Smooth muscle cell (in vitro differentiated cells): ENCODE measurements at regions not wholly inside any gene's neighbourhood (a gene's known extent, or its start where the extent isn't known, plus 50 kb on each side); places are given as distances from the start of the nearest gene placed in this dataset.

ENCODE experiments used
- DNase-seq: peaks from one replicate; lab custom pipeline; 2025; ENCODE audit not compliant: unreplicated experiment; lab: John Stamatoyannopoulos, UW
- H2AFZ ChIP-seq: fragments of 200-600 bp; sonication (generic); 2 replicates; pipeline ENCODE4 v1.6.0; 2016; ENCODE audit warnings: antibody characterized with exemption, low read depth, mild to moderate bottlenecking
- H3F3A ChIP-seq: fragments of 200-600 bp; sonication (generic); 2 replicates; pipeline ENCODE4 v1.6.0; 2017; ENCODE audit warnings: antibody characterized with exemption, low read depth
- H3K27ac ChIP-seq: fragments of 200-600 bp; sonication (generic); 2 replicates; pipeline ENCODE4 v1.5.1; 2016; ENCODE audit warnings: low read depth, mild to moderate bottlenecking
- H3K27me3 ChIP-seq: fragments of 200-600 bp; sonication (generic); 2 replicates; pipeline ENCODE4 v1.6.1; 2016; ENCODE audit warnings: low read depth, mild to moderate bottlenecking
- H3K36me3 ChIP-seq: fragments of 200-600 bp; sonication (generic); 2 replicates; pipeline ENCODE4 v1.5.1; 2016; ENCODE audit warnings: low read depth
- H3K4me1 ChIP-seq: fragments of 200-600 bp; sonication (generic); 2 replicates; pipeline ENCODE4 v1.5.1; 2016; ENCODE audit warnings: low read depth
- H3K4me2 ChIP-seq: fragments of 200-600 bp; sonication (generic); 2 replicates; pipeline ENCODE4 v1.6.0; 2016; ENCODE audit warnings: mild to moderate bottlenecking
- H3K4me3 ChIP-seq: fragments of 200-600 bp; sonication (generic); 2 replicates; pipeline ENCODE4 v1.5.1; 2016; ENCODE audit warnings: mild to moderate bottlenecking
- H3K79me2 ChIP-seq: fragments of 200-600 bp; sonication (generic); 2 replicates; pipeline ENCODE4 v1.6.0; 2016; ENCODE audit warnings: low read depth, mild to moderate bottlenecking
- H3K9ac ChIP-seq: fragments of 200-600 bp; sonication (generic); 2 replicates; pipeline ENCODE4 v1.6.0; 2016; ENCODE audit warnings: low read depth
- H3K9me3 ChIP-seq: fragments of 200-600 bp; sonication (generic); replicated peaks from 2 replicates; pipeline ENCODE4 v1.5.1; 2016; ENCODE audit warnings: low read depth
- H4K20me1 ChIP-seq: fragments of 200-600 bp; sonication (generic); 2 replicates; pipeline ENCODE4 v1.6.0; 2016; ENCODE audit warnings: low read depth
- CTCF ChIP-seq: fragments of 200-600 bp; sonication (generic); IDR thresholded peaks from 2 replicates; pipeline ENCODE4 v1.5.1; 2017; ENCODE audit warnings: borderline replicate concordance, mild to moderate bottlenecking, antibody characterized with exemption; ENCODE audit not compliant: insufficient read depth, poor library complexity, severe bottlenecking
- WGBS: methylation state at CpG from one replicate; pipeline ENCODE4 v1.1.7; 2016; ENCODE audit warnings: low lambda C conversion rate; 5-methylcytosine and 5-hydroxymethylcytosine counted together

DNA sequence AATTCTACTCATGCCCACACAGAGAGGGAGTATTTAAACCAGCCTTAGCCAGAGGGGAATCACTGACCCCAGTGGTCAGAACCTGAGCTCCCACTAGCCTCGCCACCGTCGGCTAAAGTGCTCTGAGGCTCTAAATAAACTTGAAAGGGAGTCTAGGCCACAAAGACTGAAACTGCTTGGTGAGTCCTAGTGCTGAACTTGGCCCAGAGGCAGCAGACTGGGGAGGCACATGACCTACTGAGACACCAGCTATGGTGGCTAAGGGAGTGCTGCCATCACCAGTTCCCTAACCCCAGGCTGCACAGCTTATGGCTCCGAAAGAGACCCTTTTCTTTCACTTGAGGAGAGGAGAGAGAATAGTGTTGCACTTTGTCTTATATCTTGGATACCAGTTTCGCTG lies 1542.8 kb downstream of the KCNT2 start:
- no peaks in the 10 kb centered on the region for H3K27me3 ChIP-seq
- H3K79me2 ChIP-seq, result no peaks in the 10 kb centered on the region
- no peaks in the 10 kb centered on the region for H3K36me3 ChIP-seq
- H3K9ac ChIP-seq, result no peak overlapping the region
- H3K4me2 ChIP-seq, result no peak overlapping the region
- H3K4me1 ChIP-seq, result no peaks in the 10 kb centered on the region
- WGBS, result 91% methylated on average over 5 of the region's 5 CpGs
- H3F3A ChIP-seq, result no peaks in the 10 kb centered on the region
- no peak overlapping the region for H3K4me3 ChIP-seq
- no peaks in the 10 kb centered on the region for H4K20me1 ChIP-seq
- no peaks in the 10 kb centered on the region for H3K9me3 ChIP-seq
- H2AFZ ChIP-seq, result no peak overlapping the region
- no peak for TF ChIP-seq CTCF
- no peak for DNase-seq
- H3K27ac ChIP-seq, result no peak overlapping the region

GRCh38 chr1:195064358-195064757 lies 1543.9 kb downstream of the KCNT2 start:
- Histone ChIP-seq H3F3A (no peaks in the 10 kb centered on the region), H3K27me3 (no peaks in the 10 kb centered on the region), H3K79me2 (no peaks in the 10 kb centered on the region), H4K20me1 (no peaks in the 10 kb centered on the region), H2AFZ (no peak overlapping the region), H3K4me3 (no peak overlapping the region), H3K9me3 (no peaks in the 10 kb centered on the region), H3K9ac (no peak overlapping the region), H3K27ac (no peak overlapping the region), H3K4me1 (no peaks in the 10 kb centered on the region), H3K36me3 (no peaks in the 10 kb centered on the region), H3K4me2 (no peak overlapping the region)
- whole genome bisulfite sequencing, result 94% methylated on average over 1 of the region's 1 CpG
- no peak for TF ChIP-seq CTCF
- no peak for DNase-seq

DNA sequence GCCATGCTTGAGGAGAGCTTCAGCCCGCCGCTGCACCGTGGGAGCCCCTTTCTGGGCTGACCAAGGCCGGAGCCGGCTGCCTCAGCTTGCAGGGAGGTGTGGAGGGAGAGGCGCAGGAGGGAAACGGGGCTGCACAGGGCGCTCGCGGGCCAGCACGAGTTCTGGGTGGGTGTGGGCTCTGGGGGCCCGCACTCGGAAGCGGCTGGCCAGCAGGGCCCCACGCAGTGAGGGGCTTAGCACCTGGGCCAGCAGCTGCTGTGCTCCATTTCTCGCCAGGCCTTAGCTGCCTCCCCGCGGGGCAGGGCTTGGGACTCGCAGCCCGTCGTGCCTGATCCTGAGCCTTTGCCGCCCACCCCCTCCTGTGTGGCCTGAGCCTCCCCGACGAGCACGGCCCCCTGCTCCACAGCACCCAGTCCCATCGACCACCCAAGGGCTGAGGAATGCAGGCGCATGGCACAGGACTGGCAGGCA lies 1554.0 kb downstream of the KCNT2 start:
- DNase-seq, result no peak

More for the DNA sequence above, 1554.0 kb downstream of the KCNT2 start:
- Histone ChIP-seq H3K9ac (no peak overlapping the region), H3K4me1 (no peaks in the 10 kb centered on the region), H3K36me3 (no peaks in the 10 kb centered on the region), H3K9me3 (no peaks in the 10 kb centered on the region), H3K27ac (no peak overlapping the region), H3K4me3 (no peak overlapping the region), H3K79me2 (no peaks in the 10 kb centered on the region), H3F3A (no peaks in the 10 kb centered on the region), H3K4me2 (no peak overlapping the region), H3K27me3 (no peaks in the 10 kb centered on the region), H4K20me1 (no peaks in the 10 kb centered on the region), H2AFZ (no peak overlapping the region)
- TF ChIP-seq CTCF, result no peak
- WGBS, result 93% methylated on average over 11 of the region's 27 CpGs
